COLO829 (cell line): ENCODE measurements at regions not wholly inside any gene's neighbourhood (a gene's known extent, or its start where the extent isn't known, plus 50 kb on each side); places are given as distances from the start of the nearest gene placed in this dataset.

Experiments used
- DNase-seq: peaks from one replicate; pipeline ENCODE4 v3.0.0; 2012; ENCODE audit warnings: low spot score

DNA sequence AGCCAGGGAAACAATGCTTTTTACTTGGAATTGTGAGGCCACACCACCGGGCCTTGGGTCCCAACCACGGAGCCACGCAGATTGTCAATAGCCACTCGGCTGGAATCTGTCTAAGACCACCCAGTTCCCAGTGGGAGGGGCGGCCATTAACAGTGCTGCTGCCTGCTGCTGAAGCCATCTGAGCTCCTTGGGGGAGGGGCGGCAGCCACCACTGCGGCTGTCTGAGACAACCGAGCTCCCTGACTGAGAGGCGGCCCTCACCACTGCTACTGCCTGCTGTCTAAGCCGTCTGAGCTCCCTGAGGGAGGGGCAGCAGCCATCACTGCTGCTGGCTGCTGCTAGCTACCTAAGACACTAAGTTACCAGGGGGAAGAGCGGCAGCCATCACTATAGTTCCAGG is 64.3 kb downstream of the DMRTA2 start:
- DNase-seq: no peak

GRCh38 chr1:50357186-50357585 is 66.1 kb downstream of the DMRTA2 start:
- no peak for DNase-seq

GRCh38 chr1:50354813-50355212 is 68.4 kb downstream of the DMRTA2 start:
- no peak for DNase-seq

GRCh38 chr1:50352428-50352827 is 70.8 kb downstream of the DMRTA2 start:
- DNase-seq: peak; percentile 24

- no peak for DNase-seq
Measured at GRCh38 chr1:50350868-50351267, 72.4 kb downstream of the DMRTA2 start.

GRCh38 chr1:50350421-50350820 is 72.8 kb downstream of the DMRTA2 start:
- no peak for DNase-seq

DNA sequence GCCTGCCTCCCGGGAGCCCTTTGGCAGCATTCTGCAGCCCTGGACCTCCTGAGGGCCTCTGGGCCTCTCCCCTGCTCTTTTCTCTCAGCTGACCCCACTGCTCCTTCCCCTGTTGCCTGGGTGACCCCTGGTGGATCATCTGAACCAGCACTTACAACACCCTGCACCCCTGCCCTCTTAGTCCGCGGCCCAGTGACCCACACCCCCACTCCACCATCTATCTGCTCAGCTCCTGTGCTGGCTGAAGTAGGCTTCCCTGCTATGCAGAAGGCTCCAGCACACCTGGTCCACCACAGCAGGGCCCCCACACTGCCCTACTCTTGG is 74.0 kb downstream of the DMRTA2 start:
- no peak for DNase-seq

- peak; percentile 77 for DNase-seq
Measured at GRCh38 chr1:50348449-50349241, 74.6 kb downstream of the DMRTA2 start.

GRCh38 chr1:50347933-50348332 is 75.3 kb downstream of the DMRTA2 start:
- DNase-seq: no peak

GRCh38 chr1:50346621-50347020 is 76.6 kb downstream of the DMRTA2 start:
- DNase-seq: no peak

- no peak for DNase-seq
Measured at GRCh38 chr1:50343323-50343722, 79.9 kb downstream of the DMRTA2 start.

DNA sequence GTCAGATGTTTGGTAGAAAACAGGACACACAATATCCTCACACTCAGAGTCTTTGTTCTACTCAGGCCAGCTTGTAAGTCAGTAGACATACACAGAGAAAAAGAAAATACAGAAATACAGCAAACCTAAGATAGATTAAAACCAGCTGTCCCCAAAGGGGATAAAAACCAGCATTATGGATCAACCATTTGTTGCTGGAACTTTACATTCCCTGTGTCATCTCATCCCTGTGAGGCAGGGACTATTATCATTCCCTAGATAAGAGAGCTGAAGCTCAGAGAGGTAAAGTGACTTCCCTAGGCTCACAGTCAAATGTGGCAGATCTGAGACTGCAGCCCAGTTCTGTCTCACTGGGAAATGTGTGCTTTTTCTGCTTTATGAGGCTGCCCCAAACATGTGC is 80.7 kb downstream of the DMRTA2 start:
- DNase-seq: no peak

GRCh38 chr1:50335036-50335435 is 88.2 kb downstream of the DMRTA2 start:
- no peak for DNase-seq

- DNase-seq: peak; percentile 40
Measured at GRCh38 chr1:50333595-50333974, 89.7 kb downstream of the DMRTA2 start.

- peak; percentile 53 for DNase-seq
Measured at GRCh38 chr1:50332941-50333594, 90.2 kb downstream of the DMRTA2 start.

GRCh38 chr1:50329332-50329932 is 93.8 kb downstream of the DMRTA2 start:
- DNase-seq: no peak

DNA sequence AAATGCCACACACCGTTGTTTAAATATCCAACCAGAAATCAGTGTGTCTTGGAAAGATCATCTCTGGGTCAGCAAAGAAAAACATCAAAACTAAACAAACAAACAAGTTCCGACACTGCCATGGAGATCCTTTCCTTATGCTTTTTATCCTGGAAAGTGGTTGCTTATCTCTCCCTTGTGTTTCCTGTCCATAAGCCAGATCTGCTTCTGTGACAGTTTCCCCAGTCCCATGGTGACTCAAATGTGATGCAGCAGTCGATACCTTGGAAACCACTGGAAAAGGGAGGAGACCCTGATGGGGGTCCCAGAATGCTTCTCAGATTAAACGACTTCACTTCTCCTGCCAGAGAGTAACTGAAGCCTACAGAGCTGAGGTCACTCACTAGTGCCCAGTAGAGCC is 94.7 kb downstream of the DMRTA2 start:
- no peak for DNase-seq

- DNase-seq: no peak
Measured at GRCh38 chr1:50326026-50326425, 97.2 kb downstream of the DMRTA2 start.

- no peak for DNase-seq
Measured at GRCh38 chr1:50322579-50322978, 100.7 kb downstream of the DMRTA2 start.

DNA sequence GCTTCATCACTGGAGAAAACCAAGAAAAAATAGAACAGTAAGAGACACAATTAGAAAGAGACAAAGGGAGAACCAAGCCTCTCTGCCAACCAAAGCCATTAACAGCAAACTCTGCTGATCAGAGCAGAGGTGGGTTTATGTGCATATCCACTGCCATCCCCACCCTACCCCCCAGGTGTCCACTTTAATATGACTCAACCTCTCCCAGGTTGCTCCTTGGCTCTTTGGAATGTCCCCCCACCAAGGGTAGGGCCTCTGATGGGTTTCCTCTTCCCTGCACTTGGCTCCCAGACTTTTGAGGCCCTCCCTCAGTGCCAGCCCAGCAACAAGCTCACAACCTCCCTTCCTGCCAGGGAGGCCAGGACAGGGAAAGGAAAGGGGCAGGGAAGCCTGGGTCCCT is 104.8 kb downstream of the DMRTA2 start:
- DNase-seq: no peak

DNA sequence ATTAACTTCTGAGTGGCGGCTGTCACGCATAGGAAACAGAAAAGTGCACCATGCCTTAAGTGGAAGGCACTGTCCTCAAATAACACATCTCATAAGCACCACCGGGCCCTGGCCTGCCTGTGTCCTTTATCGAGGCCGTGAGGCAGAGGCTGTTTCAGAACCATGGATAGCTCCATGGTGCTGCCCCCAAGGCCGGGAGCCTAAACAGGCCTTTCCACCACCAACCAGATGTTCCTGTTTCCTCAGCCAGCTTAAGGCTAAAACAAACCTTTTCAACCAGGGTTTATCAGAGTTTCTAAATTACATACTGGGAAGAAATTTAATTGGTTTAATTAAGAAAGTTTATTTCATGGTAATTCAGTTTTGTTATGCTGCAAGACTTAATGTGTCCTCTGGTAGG is 114.4 kb downstream of the DMRTA2 start:
- DNase-seq: peak; percentile 39

DNA sequence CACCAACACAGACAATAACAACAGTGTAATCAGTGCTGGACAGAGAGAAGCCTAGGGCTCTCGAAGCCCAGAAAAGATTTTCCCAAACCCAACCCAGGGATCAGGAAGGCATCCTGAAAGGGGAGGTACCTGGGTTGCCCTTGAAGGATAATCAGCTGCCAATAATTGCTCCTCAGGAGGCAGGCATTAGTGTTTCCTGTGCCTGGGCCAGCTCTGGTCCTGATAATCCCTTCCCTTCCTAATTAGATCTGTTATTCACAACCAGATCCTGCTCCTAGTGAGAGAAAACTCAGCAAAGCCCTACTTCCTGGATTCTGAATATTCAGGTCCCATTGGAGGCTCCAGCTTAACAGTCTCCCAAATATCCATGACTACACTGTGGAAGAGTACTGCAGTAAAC is 117.4 kb downstream of the DMRTA2 start:
- DNase-seq: no peak

DNA sequence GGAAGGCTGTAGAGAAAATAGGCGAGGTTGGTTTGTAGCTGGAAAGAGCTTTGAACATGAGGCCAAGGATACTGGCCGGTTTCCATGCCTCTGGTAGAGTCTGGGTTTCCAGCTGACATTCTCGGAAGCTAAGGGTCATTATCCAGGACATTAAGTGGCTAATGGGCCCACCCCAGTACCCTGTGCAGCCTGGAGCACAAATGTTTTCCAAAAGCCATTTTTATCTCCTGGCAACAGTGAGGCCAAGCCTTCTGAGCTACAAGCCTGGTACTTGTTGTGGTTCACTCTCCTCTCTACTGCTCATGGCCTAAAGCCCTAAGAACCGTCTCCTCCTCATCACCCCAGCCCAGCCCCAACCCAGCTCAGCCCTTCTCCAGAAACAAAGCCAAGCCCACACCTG is 122.9 kb downstream of the DMRTA2 start:
- DNase-seq: no peak

DNA sequence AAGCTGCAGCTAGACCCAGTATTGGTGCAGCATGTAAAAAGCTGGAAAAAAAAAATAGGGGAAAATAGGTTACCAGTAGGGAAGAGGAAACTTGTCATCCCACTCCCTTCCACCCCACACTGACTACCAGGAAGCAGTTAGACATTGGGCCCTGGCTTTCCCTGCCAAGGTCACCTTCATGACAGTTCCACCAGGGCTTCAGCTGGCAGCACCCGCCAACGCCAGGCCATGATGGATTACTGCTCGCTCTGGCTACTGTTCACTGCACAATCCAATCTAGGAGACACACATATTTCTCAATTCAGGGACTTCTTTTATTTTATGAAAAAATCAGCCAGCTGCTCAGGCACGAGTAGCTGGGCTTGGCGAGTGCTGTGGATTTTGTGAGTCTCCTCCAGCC is 127.7 kb downstream of the DMRTA2 start:
- DNase-seq: no peak
